ENCODE measurements at regions not wholly inside any gene's neighbourhood (a gene's known extent, or its start where the extent isn't known, plus 50 kb on each side); places are given as distances from the start of the nearest gene placed in this dataset.

DNA sequence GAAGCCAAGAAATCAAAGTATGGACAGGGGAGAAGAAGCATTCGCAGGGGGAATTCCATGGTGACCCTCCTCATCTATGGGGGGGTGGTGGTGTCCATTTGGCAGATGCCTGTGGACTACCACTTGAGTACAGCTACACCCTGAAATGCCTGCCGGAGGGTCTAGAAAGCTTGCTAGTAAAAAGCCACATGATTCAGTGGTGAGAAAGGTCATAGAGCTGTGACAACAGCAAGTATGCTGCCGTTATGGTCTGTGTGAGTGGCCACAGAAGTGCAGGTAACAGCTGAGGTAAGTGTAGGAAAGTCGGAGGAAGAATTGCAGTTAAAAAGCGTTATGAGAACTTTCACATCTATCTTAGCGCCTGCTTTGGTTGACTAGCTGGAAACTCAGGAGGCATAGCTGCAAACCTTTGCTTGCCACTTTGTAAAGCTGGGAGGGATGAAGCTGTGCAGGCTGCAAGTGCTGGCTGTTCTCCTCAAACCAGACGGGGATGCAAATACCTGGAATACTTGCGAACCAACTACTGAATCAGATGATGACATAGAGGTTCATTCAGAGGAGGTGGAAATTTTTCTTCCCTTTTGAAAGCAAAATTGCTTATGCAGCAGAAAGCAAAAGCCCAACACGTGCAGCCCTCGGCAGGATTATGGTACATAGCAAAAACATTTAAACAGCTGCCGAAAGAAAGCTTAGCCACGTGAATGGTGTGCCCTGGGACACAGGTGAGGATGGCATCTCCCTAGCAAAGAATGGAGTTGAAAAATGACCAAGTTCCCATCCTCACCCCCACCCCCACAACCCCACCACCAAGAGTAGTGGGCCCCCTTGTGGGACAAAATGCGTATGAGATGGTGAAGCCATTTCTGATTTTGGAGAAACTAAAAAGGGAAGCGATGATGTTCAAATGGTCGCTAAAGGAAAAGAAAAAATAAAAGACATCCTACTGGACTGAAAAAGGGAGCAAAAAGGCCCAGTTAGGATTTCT lies 287.0 kb downstream of the RERGL start:
- DNase-seq, result no peak

DNA sequence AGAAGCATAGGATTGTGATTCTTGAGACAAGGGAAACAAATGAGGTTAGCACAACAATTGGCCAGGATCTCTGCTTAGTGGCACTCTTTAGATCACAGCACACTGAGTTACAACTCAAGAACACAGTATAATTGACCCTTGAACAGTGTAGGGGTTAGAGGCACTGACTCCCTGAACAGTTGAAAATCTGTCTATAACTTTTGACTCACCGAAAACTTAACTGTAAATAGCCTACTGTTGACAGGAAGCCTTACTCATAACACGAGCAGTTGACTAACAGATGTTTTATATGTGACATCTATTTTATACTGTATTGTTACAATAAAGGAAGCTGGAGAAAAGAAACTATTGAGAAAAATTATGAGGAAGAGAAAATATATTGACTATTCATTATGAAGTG lies 296.1 kb downstream of the RERGL start:
- no peak for DNase-seq

GRCh38 chr12:17778242-17778641 lies 311.8 kb downstream of the RERGL start:
- DNase-seq, result no peak

GRCh38 chr12:17763366-17763765 lies 326.6 kb downstream of the RERGL start:
- no peak for DNase-seq

DNA sequence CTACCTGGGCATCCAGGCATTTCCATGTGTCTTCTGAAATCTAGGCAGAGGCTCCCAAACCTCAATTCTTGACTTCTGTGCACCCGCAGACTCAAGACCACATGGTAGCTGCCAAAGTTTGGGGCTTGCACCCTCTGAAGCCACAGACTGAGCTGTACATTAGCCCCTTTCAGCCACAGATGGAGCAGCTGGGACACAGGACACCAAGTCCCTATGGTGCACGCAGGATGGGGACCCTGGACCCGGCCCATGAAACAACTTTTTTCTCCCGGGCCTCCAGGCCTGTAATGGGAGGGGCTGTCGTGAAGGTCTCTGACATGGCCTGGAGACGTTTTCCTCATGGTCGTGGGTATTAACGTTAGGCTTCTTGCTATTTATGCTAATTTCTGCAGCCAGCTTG lies 330.0 kb downstream of the RERGL start:
- DNase-seq, result no peak

Measured in fibroblast of upper back skin (primary cell).